ENCODE measurements at regions not wholly inside any gene's neighbourhood (a gene's known extent, or its start where the extent isn't known, plus 50 kb on each side); places are given as distances from the start of the nearest gene placed in this dataset.

DNA sequence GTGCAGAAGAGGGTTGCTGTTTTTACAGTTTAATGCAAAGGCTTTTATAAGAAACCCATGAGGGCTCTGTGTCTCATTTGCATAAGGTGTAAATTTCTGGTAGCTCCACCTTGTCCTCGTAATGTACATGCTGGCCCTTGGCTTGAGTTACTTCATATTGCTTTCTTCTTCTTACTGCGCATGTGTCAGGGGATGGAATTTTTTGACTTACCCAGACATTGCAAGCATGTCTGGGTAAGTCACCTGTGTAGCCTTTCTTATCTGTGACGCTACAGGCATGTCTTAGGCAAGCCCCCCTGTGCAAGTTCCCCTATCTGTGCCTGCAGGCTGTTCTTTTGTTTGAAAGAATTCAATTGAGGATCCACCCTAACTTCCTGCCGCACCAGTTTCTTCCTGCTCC lies 274.2 kb downstream of the ETNK1 start:
- Mint-ChIP-seq H3K27ac (ENCODE audit: unreplicated experiment) (peak overlapping the region; percentile 49), H3K9me3 (ENCODE audit: unreplicated experiment) (no peaks in the 10 kb centered on the region), H3K4me3 (ENCODE audit: unreplicated experiment) (no peak overlapping the region), H3K36me3 (ENCODE audit: low read depth, unreplicated experiment) (no peaks in the 10 kb centered on the region), H3K4me1 (ENCODE audit: unreplicated experiment) (peaks cover 5% of the 10 kb centered on the region), H3K27me3 (ENCODE audit: unreplicated experiment) (no peaks in the 10 kb centered on the region)
- peak; percentile 19 for DNase-seq (ENCODE audit: low spot score)
- no peak for TF ChIP-seq CTCF (IDR thresholded peaks at IDR 0.05; ENCODE audit: unreplicated experiment)

DNA sequence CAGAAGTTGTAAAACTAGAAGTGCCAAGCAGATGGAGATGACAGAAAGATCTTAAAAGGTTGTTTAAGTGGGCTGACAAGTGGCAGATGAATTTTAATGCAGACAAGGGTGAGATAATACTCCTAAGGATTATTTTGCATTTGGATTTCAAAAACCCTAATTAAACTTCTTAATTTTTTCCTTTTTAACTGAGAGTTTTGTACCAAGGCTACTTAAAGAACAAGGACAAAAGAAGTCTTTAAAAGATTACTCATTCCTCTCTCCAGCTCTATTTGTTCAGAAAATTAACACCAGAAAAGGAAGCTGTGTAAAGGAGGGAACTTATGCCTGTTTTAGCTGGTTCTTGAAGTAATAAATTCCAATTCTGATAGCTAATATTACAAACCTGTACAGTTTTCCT lies 275.4 kb downstream of the ETNK1 start:
- Mint-ChIP-seq H3K36me3 (ENCODE audit: low read depth, unreplicated experiment) (no peaks in the 10 kb centered on the region), H3K27me3 (ENCODE audit: unreplicated experiment) (no peaks in the 10 kb centered on the region)
- DNase-seq (ENCODE audit: low spot score): no peak

GRCh38 chr12:22904485-22904884 lies 279.5 kb downstream of the ETNK1 start:
- H3K36me3 Mint-ChIP-seq (ENCODE audit: low read depth, unreplicated experiment): no peaks in the 10 kb centered on the region

More for the DNA sequence above, 275.4 kb downstream of the ETNK1 start:
- Mint-ChIP-seq H3K4me1 (ENCODE audit: unreplicated experiment) (peaks cover 5% of the 10 kb centered on the region), H3K27ac (ENCODE audit: unreplicated experiment) (no peak overlapping the region), H3K9me3 (ENCODE audit: unreplicated experiment) (no peaks in the 10 kb centered on the region), H3K4me3 (ENCODE audit: unreplicated experiment) (no peak overlapping the region)
- TF ChIP-seq CTCF (IDR thresholded peaks at IDR 0.05; ENCODE audit: unreplicated experiment): no peak

DNA sequence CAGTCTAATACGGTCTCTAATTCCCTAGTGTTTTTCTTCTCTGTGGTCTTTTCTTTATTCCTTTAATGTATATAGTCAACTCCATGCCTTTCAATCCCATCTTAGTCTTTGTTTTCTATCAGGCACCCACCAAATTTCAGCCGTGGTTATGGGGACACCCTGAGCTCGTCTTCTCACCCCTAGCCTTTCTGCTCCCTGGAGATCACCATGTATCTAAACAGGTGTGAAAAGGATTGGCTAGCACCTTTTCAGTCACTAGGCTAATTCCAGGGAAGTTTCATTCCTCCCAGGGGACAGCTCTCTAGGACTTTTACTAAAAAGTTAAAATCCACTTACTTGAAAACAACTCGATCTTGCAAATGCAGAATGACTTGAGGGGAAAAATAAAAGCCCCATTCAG lies 291.3 kb downstream of the ETNK1 start:
- Mint-ChIP-seq H3K27me3 (ENCODE audit: unreplicated experiment) (no peaks in the 10 kb centered on the region), H3K4me1 (ENCODE audit: unreplicated experiment) (no peaks in the 10 kb centered on the region), H3K4me3 (ENCODE audit: unreplicated experiment) (no peak overlapping the region), H3K27ac (ENCODE audit: unreplicated experiment) (no peak overlapping the region), H3K9me3 (ENCODE audit: unreplicated experiment) (peaks cover 4% of the 10 kb centered on the region), H3K36me3 (ENCODE audit: low read depth, unreplicated experiment) (no peaks in the 10 kb centered on the region)
- TF ChIP-seq CTCF (IDR thresholded peaks at IDR 0.05; ENCODE audit: unreplicated experiment): no peak
- DNase-seq (ENCODE audit: low spot score): no peak

More at GRCh38 chr12:22904485-22904884, 279.5 kb downstream of the ETNK1 start:
- TF ChIP-seq CTCF (IDR thresholded peaks at IDR 0.05; ENCODE audit: unreplicated experiment): no peak
- DNase-seq (ENCODE audit: low spot score): no peak
- Mint-ChIP-seq H3K4me1 (ENCODE audit: unreplicated experiment) (peaks cover 3% of the 10 kb centered on the region), H3K27me3 (ENCODE audit: unreplicated experiment) (peaks cover 2% of the 10 kb centered on the region), H3K9me3 (ENCODE audit: unreplicated experiment) (no peaks in the 10 kb centered on the region), H3K27ac (ENCODE audit: unreplicated experiment) (no peak overlapping the region), H3K4me3 (ENCODE audit: unreplicated experiment) (no peak overlapping the region)

GRCh38 chr12:22916815-22917214 lies 291.8 kb downstream of the ETNK1 start:
- Mint-ChIP-seq H3K4me1 (ENCODE audit: unreplicated experiment) (no peaks in the 10 kb centered on the region), H3K27ac (ENCODE audit: unreplicated experiment) (no peak overlapping the region), H3K9me3 (ENCODE audit: unreplicated experiment) (peaks cover 4% of the 10 kb centered on the region), H3K27me3 (ENCODE audit: unreplicated experiment) (no peaks in the 10 kb centered on the region), H3K4me3 (ENCODE audit: unreplicated experiment) (no peak overlapping the region), H3K36me3 (ENCODE audit: low read depth, unreplicated experiment) (no peaks in the 10 kb centered on the region)
- DNase-seq (ENCODE audit: low spot score): no peak
- no peak for TF ChIP-seq CTCF (IDR thresholded peaks at IDR 0.05; ENCODE audit: unreplicated experiment)

Data from endothelial cell (in vitro differentiated cells).